PC-3 (cell line): ENCODE measurements at regions not wholly inside any gene's neighbourhood (a gene's known extent, or its start where the extent isn't known, plus 50 kb on each side); places are given as distances from the start of the nearest gene placed in this dataset.
A peak's percentile ranks its signal among the peaks of the same experiment; 100 is the strongest.

Source experiments
- ATAC-seq: fragments of 200-7000 bp; cut with Tn5 transposase; 2 replicates; pipeline ENCODE4 v1.9.1; 2020; ENCODE audit warnings: mild to moderate bottlenecking, moderate library complexity
- BruUV-seq: library from RNA; stranded (reverse); fragments of 400-500 nt; replicated peaks from 2 replicates; lab custom pipeline; 2021; lab: Mats Ljungman, UMichigan
- CTCF ChIA-PET: fragments of 300-600 bp; sonication (Branson Sonifier 250); formaldehyde crosslinking; loops from one replicate; lab custom pipeline; 2022; ENCODE audit warnings: antibody characterized with exemption; lab: Charles Lee
- POLR2A ChIA-PET: fragments of 300-600 bp; sonication (Branson Sonifier 250); formaldehyde crosslinking; loops from one replicate; lab custom pipeline; 2022; ENCODE audit warnings: antibody characterized with exemption; ENCODE audit not compliant: unreplicated experiment; lab: Charles Lee
- DNase-seq: peaks from one replicate; pipeline ENCODE4 v3.0.0-alpha.2; 2015
- H2AFZ ChIP-seq: fragments of 300-600 bp; sonication (generic); 2 replicates; pipeline ENCODE4 v1.6.0; 2016; ENCODE audit warnings: antibody characterized with exemption, low read length
- H3F3A ChIP-seq: fragments of 300-600 bp; sonication (generic); one replicate; pipeline ENCODE4 v1.6.0; 2017; ENCODE audit warnings: antibody characterized with exemption, low read length, control low read depth, mild to moderate bottlenecking; ENCODE audit not compliant: unreplicated experiment
- H3K27ac ChIP-seq: fragments of 300-600 bp; sonication (generic); 2 replicates; pipeline ENCODE4 v1.5.1; 2016; ENCODE audit warnings: mild to moderate bottlenecking, low read length
- H3K27me3 ChIP-seq: fragments of 300-600 bp; sonication (generic); 2 replicates; pipeline ENCODE4 v1.6.1; 2016; ENCODE audit warnings: low read length, mixed read lengths
- H3K36me3 ChIP-seq: fragments of 300-600 bp; sonication (generic); 2 replicates; pipeline ENCODE4 v1.6.1; 2016; ENCODE audit warnings: low read depth, mixed run types, low read length, mixed read lengths
- H3K4me1 ChIP-seq: fragments of 300-600 bp; sonication (generic); 2 replicates; pipeline ENCODE4 v1.5.1; 2016; ENCODE audit warnings: low read length; ENCODE audit not compliant: insufficient read depth
- H3K4me2 ChIP-seq: fragments of 300-600 bp; sonication (generic); 2 replicates; pipeline ENCODE4 v1.6.0; 2016; ENCODE audit warnings: low read length
- H3K4me3 ChIP-seq: fragments of 300-600 bp; sonication (generic); 2 replicates; pipeline ENCODE4 v1.5.1; 2016; ENCODE audit warnings: mild to moderate bottlenecking, low read length, mixed read lengths
- H3K79me2 ChIP-seq: fragments of 300-600 bp; sonication (generic); 2 replicates; pipeline ENCODE4 v1.6.1; 2017; ENCODE audit warnings: low read length, mixed read lengths
- H3K9ac ChIP-seq: fragments of 300-600 bp; sonication (generic); 2 replicates; pipeline ENCODE4 v1.6.0; 2016; ENCODE audit warnings: mild to moderate bottlenecking, low read length
- H3K9me2 ChIP-seq: fragments of 300-600 bp; sonication (generic); replicated peaks from 2 replicates; pipeline ENCODE4 v1.6.1; 2016; ENCODE audit warnings: mixed run types, low read length, mixed read lengths
- H3K9me3 ChIP-seq: fragments of 300-600 bp; sonication (generic); 2 replicates; pipeline ENCODE4 v1.6.1; 2016; ENCODE audit warnings: low read length, mixed read lengths
- H4K20me1 ChIP-seq: fragments of 300-600 bp; sonication (generic); 2 replicates; pipeline ENCODE4 v1.6.1; 2016; ENCODE audit warnings: low read length, mixed read lengths
- EZH2 ChIP-seq: fragments of 300-600 bp; sonication (generic); IDR thresholded peaks from one replicate; pipeline ENCODE4 v1.6.1; 2017; ENCODE audit warnings: antibody characterized with exemption, mild to moderate bottlenecking, low read length; ENCODE audit not compliant: unreplicated experiment
- EZH2phosphoT487 ChIP-seq: fragments of 300-600 bp; sonication (generic); IDR thresholded peaks from 2 replicates; pipeline ENCODE4 v1.6.1; 2018; ENCODE audit warnings: mild to moderate bottlenecking, antibody characterized with exemption, low read length, borderline replicate concordance
- intact Hi-C: fragments of 100-400 bp; cut with micrococcal nuclease; formaldehyde crosslinking; loops from 2 replicates; pipeline ENCODE4 v1.9.0; 2023
- TF ChIP-seq, protein P1 (sequence below): fragments of 300-600 bp; sonication (generic); conservative IDR thresholded peaks from 2 replicates; pipeline ENCODE4 v1.5.1; 2017; ENCODE audit warnings: antibody characterized with exemption, low read depth, mild to moderate bottlenecking, low read length

GRCh38 chr4:36712013-36712412 lies 430.6 kb downstream of the DTHD1 start:
- no peaks in the 10 kb centered on the region for H3K79me2 ChIP-seq
- no peak for ATAC-seq
- no peaks in the 10 kb centered on the region for H3K9me2 ChIP-seq
- no peak overlapping the region for H3K4me3 ChIP-seq
- no peak for TF ChIP-seq EZH2phosphoT487
- TF ChIP-seq, protein P1, sequence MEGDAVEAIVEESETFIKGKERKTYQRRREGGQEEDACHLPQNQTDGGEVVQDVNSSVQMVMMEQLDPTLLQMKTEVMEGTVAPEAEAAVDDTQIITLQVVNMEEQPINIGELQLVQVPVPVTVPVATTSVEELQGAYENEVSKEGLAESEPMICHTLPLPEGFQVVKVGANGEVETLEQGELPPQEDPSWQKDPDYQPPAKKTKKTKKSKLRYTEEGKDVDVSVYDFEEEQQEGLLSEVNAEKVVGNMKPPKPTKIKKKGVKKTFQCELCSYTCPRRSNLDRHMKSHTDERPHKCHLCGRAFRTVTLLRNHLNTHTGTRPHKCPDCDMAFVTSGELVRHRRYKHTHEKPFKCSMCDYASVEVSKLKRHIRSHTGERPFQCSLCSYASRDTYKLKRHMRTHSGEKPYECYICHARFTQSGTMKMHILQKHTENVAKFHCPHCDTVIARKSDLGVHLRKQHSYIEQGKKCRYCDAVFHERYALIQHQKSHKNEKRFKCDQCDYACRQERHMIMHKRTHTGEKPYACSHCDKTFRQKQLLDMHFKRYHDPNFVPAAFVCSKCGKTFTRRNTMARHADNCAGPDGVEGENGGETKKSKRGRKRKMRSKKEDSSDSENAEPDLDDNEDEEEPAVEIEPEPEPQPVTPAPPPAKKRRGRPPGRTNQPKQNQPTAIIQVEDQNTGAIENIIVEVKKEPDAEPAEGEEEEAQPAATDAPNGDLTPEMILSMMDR, result no peak
- TF ChIP-seq EZH2, result no peak
- DNase-seq, result no peak
- no peaks in the 10 kb centered on the region for H3K4me1 ChIP-seq
- no peaks in the 10 kb centered on the region for H3K9me3 ChIP-seq
- no peak overlapping the region for H2AFZ ChIP-seq
- H4K20me1 ChIP-seq, result no peaks in the 10 kb centered on the region
- H3K9ac ChIP-seq, result no peak overlapping the region
- H3F3A ChIP-seq, result no peaks in the 10 kb centered on the region
- no peak overlapping the region for H3K4me2 ChIP-seq
- no TSS peak for BruUV-seq
- no peaks in the 10 kb centered on the region for H3K27me3 ChIP-seq
- no peak overlapping the region for H3K27ac ChIP-seq
- H3K36me3 ChIP-seq, result no peaks in the 10 kb centered on the region
- CTCF ChIA-PET, result no interaction called here
- intact Hi-C loops, result no loop called here
- POLR2A ChIA-PET, result no interaction called here

GRCh38 chr4:36716874-36717273 lies 435.5 kb downstream of the DTHD1 start:
- Histone ChIP-seq H3K9me2 (no peaks in the 10 kb centered on the region), H2AFZ (no peak overlapping the region), H3K4me3 (no peak overlapping the region), H3K36me3 (no peaks in the 10 kb centered on the region), H3K27ac (no peak overlapping the region), H3F3A (no peaks in the 10 kb centered on the region), H3K4me1 (no peaks in the 10 kb centered on the region), H3K9ac (no peak overlapping the region), H3K9me3 (no peaks in the 10 kb centered on the region), H3K79me2 (no peaks in the 10 kb centered on the region), H3K27me3 (no peaks in the 10 kb centered on the region), H4K20me1 (no peaks in the 10 kb centered on the region), H3K4me2 (no peak overlapping the region)
- intact Hi-C loops, result no loop called here
- ATAC-seq (no peak), DNase-seq (peak; percentile 7)
- ChIA-PET CTCF (no interaction called here), POLR2A (no interaction called here)
- TF ChIP-seq, protein P1, result no peak
- no peak for TF ChIP-seq EZH2
- no peak for TF ChIP-seq EZH2phosphoT487
- no TSS peak for BruUV-seq

DNA sequence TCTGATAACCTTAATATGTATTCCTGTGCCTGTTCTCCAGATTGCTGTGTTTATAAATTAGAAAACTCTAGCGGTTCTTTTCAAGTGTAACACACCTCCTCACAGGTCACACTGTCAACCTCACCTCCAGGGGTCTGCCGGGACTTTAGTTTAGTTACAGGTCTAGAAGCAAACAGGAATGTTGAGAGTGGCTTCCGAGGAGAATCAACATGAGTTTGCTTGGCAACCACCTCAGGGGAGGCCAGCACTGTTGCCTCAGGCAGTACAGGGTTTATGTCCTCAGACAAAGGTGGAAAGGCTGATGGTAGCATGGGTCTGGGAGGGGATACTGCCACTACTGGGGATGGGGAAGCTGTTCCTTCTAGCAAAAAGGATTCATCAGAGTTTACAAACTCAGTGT lies 438.0 kb downstream of the DTHD1 start:
- POLR2A ChIA-PET, result no interaction called here

More for the DNA sequence above, 438.0 kb downstream of the DTHD1 start:
- H3K9me3 ChIP-seq, result no peaks in the 10 kb centered on the region
- BruUV-seq, result no TSS peak
- no peaks in the 10 kb centered on the region for H3K9me2 ChIP-seq
- DNase-seq, result no peak
- H3K4me2 ChIP-seq, result no peak overlapping the region
- no peaks in the 10 kb centered on the region for H3K36me3 ChIP-seq
- TF ChIP-seq EZH2phosphoT487, result no peak
- no peak overlapping the region for H3K27ac ChIP-seq
- no peaks in the 10 kb centered on the region for H4K20me1 ChIP-seq
- intact Hi-C loops, result no loop called here
- no peak overlapping the region for H2AFZ ChIP-seq
- no peak overlapping the region for H3K4me3 ChIP-seq
- CTCF ChIA-PET, result no interaction called here
- ATAC-seq, result no peak
- H3K9ac ChIP-seq, result no peak overlapping the region
- H3K79me2 ChIP-seq, result no peaks in the 10 kb centered on the region
- no peaks in the 10 kb centered on the region for H3K27me3 ChIP-seq
- H3F3A ChIP-seq, result no peaks in the 10 kb centered on the region
- H3K4me1 ChIP-seq, result no peaks in the 10 kb centered on the region
